ENCODE measurements at regions not wholly inside any gene's neighbourhood (a gene's known extent, or its start where the extent isn't known, plus 50 kb on each side); places are given as distances from the start of the nearest gene placed in this dataset.

- TF ChIP-seq, protein P1, sequence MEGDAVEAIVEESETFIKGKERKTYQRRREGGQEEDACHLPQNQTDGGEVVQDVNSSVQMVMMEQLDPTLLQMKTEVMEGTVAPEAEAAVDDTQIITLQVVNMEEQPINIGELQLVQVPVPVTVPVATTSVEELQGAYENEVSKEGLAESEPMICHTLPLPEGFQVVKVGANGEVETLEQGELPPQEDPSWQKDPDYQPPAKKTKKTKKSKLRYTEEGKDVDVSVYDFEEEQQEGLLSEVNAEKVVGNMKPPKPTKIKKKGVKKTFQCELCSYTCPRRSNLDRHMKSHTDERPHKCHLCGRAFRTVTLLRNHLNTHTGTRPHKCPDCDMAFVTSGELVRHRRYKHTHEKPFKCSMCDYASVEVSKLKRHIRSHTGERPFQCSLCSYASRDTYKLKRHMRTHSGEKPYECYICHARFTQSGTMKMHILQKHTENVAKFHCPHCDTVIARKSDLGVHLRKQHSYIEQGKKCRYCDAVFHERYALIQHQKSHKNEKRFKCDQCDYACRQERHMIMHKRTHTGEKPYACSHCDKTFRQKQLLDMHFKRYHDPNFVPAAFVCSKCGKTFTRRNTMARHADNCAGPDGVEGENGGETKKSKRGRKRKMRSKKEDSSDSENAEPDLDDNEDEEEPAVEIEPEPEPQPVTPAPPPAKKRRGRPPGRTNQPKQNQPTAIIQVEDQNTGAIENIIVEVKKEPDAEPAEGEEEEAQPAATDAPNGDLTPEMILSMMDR (IDR thresholded peaks at IDR 0.05; ENCODE audit: insufficient read depth, low read depth, low read length) = no peak
- TF ChIP-seq EZH2 (IDR thresholded peaks at IDR 0.05; ENCODE audit: insufficient read depth, low read length) = no peak
These were observed 270.2 kb downstream of the CTTN start for GRCh38 chr11:70668204-70669202.
